Loucy (cell line): ENCODE measurements at regions not wholly inside any gene's neighbourhood (a gene's known extent, or its start where the extent isn't known, plus 50 kb on each side); places are given as distances from the start of the nearest gene placed in this dataset.

ENCODE experiments used
- CTCF ChIP-seq: fragments of 200-600 bp; sonication (generic); conservative IDR thresholded peaks from 2 replicates; pipeline ENCODE4 v1.5.1; 2014; ENCODE audit warnings: mild to moderate bottlenecking, antibody characterized with exemption, low read length
- EZH2phosphoT487 ChIP-seq: fragments of 200-600 bp; IDR thresholded peaks from 2 replicates; pipeline ENCODE4 v1.6.1; 2018; ENCODE audit warnings: antibody characterized with exemption, mild to moderate bottlenecking, moderate library complexity, borderline replicate concordance

- TF ChIP-seq CTCF (no peak), EZH2phosphoT487 (no peak)
These were observed 176.3 kb upstream of the DIO2 start for GRCh38 chr14:80387563-80387981.
